ENCODE measurements at regions not wholly inside any gene's neighbourhood (a gene's known extent, or its start where the extent isn't known, plus 50 kb on each side); places are given as distances from the start of the nearest gene placed in this dataset.

DNA sequence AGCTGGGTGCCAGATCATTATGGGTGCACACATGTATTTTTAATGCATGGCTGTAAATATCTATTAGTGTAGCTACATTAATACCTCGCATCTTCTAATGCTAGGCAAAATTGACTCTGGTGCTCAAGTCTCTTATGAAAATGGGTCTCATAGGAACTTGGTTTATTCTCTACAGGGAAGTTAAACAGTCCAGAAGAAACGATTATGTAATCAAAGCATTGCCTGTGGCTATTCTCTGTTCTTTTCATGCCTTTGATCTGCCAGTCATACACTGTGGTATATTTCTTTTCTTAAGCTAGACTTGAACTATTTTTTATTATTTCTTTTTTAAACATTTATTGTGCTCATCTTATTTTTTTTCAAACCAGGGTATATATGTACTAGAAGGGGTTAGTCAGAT, 1015.0 kb downstream of the SLITRK1 start:
- H3K9ac ChIP-seq (replicated peaks; ENCODE audit: extremely low read depth, insufficient read depth, low read length) = no peak overlapping the region
- POLR2A ChIA-PET = no interaction called here
- no peaks in the 10 kb centered on the region for H4K20me1 ChIP-seq (replicated peaks; ENCODE audit: control insufficient read depth, extremely low read depth, insufficient read depth, low read length)
- no peak for TF ChIP-seq GATA2 (IDR thresholded peaks at IDR 0.05; ENCODE audit: insufficient read depth, insufficient read length, low read depth, low read length)
- no peak for TF ChIP-seq JUN (IDR thresholded peaks at IDR 0.05; ENCODE audit: borderline replicate concordance, insufficient read depth, insufficient read length, low read depth)
- no peak for TF ChIP-seq MAX (IDR thresholded peaks at IDR 0.05; ENCODE audit: insufficient read depth, insufficient read length)
- TF ChIP-seq FOS (IDR thresholded peaks at IDR 0.05; ENCODE audit: borderline replicate concordance, insufficient read depth, low read length) = no peak
- no peak for TF ChIP-seq EZH2 (IDR thresholded peaks at IDR 0.05; ENCODE audit: borderline replicate concordance, low read depth, low read length, severe bottlenecking)
- TF ChIP-seq MYC (IDR thresholded peaks at IDR 0.05; ENCODE audit: low read depth, low read length) = no peak
- no peak for TF ChIP-seq POLR2A (IDR thresholded peaks at IDR 0.05; ENCODE audit: low read depth, low read length)
- TF ChIP-seq CTCF (IDR thresholded peaks at IDR 0.05; ENCODE audit: extremely low read depth in 1 of 2, insufficient read depth in 1 of 2, low read depth in 1 of 2, low read length in 2 of 2) = no peak
- TF ChIP-seq POLR2AphosphoS5 (IDR thresholded peaks at IDR 0.05; ENCODE audit: insufficient read depth, low read depth, low read length) = no peak
- CTCF ChIA-PET = no interaction called here
- H3K4me2 ChIP-seq (ENCODE audit: insufficient read depth, low read length) = no peak overlapping the region
- no peaks in the 10 kb centered on the region for H3K4me1 ChIP-seq (ENCODE audit: control insufficient read depth, extremely low read depth, insufficient read depth, low read length)
- no peak overlapping the region for H2AFZ ChIP-seq (ENCODE audit: low read depth, low read length)
- no peaks in the 10 kb centered on the region for H3K9me1 ChIP-seq (replicated peaks; ENCODE audit: control insufficient read depth, extremely low read depth, insufficient read depth, low read length)
- H3K9me3 ChIP-seq (replicated peaks; ENCODE audit: control insufficient read depth, insufficient read depth, low read length) = peaks cover 4% of the 10 kb centered on the region
- no peak overlapping the region for H3K4me3 ChIP-seq (replicated peaks in 1 of 3; ENCODE audit: insufficient read depth in 1 of 3, low read depth in 1 of 3, low read length in 3 of 3)
- FAIRE-seq (no peak), DNase-seq (ENCODE audit: low read depth, low spot score) (no peak)
- H3K27me3 ChIP-seq (ENCODE audit: control insufficient read depth in 2 of 2, insufficient read depth in 2 of 2, low read length in 2 of 2) = no peaks in the 10 kb centered on the region
- H3K36me3 ChIP-seq (ENCODE audit: control insufficient read depth in 2 of 2, extremely low read depth in 1 of 2, insufficient read depth in 2 of 2, low read length in 2 of 2) = no peaks in the 10 kb centered on the region
- dilution Hi-C loops (cut with MboI; ENCODE audit: extremely low pct_ligation_motif_present, low sequenced_read_pairs) (no loop called here), intact Hi-C loops (cut with micrococcal nuclease) (no loop called here)
- H3K79me2 ChIP-seq (ENCODE audit: control insufficient read depth, insufficient read depth, low read length) = no peaks in the 10 kb centered on the region
- no peak overlapping the region for H3K27ac ChIP-seq (ENCODE audit: insufficient read depth, low read depth, low read length)
- no TSS peak for BruUV-seq (replicated peaks)

Data from endothelial cell of umbilical vein (primary cell).